Stimulated activated CD4-positive, alpha-beta T cell treated with anti-CD3 and anti-CD28 coated beads, Interleukin-12 subunit alpha, Interleukin-12 subunit beta, amount 100 ng/mL, for 48 hours (primary cell): ENCODE measurements at regions not wholly inside any gene's neighbourhood (a gene's known extent, or its start where the extent isn't known, plus 50 kb on each side); places are given as distances from the start of the nearest gene placed in this dataset.
"Not testable (repeated sequence)": the region's sequence is repeated elsewhere in the genome, so short reads cannot be mapped to it uniquely, and the experiment has no call there.

Experiments
- DNase-seq, 3 donors: peaks; one replicate each; pipeline ENCODE4 v3.0.0-alpha.2; 2020; ENCODE audit warnings: low read depth in 2 of 3, low spot score in 1 of 3

GRCh38 chrX:16067886-16068515 lies 55.4 kb upstream of the GRPR start:
- DNase-seq: no peak

- DNase-seq: no peak
Measured at GRCh38 chrX:16063921-16064320, 59.4 kb upstream of the GRPR start.

GRCh38 chrX:16063141-16063540 lies 60.2 kb upstream of the GRPR start:
- no peak for DNase-seq

GRCh38 chrX:16061296-16061695 lies 62.1 kb upstream of the GRPR start:
- no peak for DNase-seq

- DNase-seq: no peak
Measured at GRCh38 chrX:16060252-16060651, 63.1 kb upstream of the GRPR start.

- not testable (repeated sequence) for DNase-seq
Measured at GRCh38 chrX:16049126-16049525, 74.2 kb upstream of the GRPR start.

GRCh38 chrX:16042980-16043379 lies 80.4 kb upstream of the GRPR start:
- no peak for DNase-seq

GRCh38 chrX:16039834-16040233 lies 83.5 kb upstream of the GRPR start:
- DNase-seq: no peak

- DNase-seq: no peak
Measured at GRCh38 chrX:16039363-16039762, 84.0 kb upstream of the GRPR start.

- DNase-seq: no peak
Measured at GRCh38 chrX:16033331-16033730, 90.0 kb upstream of the GRPR start.

- DNase-seq: no peak
Measured at GRCh38 chrX:16028576-16028975, 94.8 kb upstream of the GRPR start.

GRCh38 chrX:16023790-16024734 lies 99.3 kb upstream of the GRPR start:
- no peak for DNase-seq

- no peak for DNase-seq
Measured at GRCh38 chrX:16022580-16023200, 100.7 kb upstream of the GRPR start.

- DNase-seq: no peak
Measured at GRCh38 chrX:16018291-16018690, 105.1 kb upstream of the GRPR start.

GRCh38 chrX:16014171-16014570 lies 109.2 kb upstream of the GRPR start:
- DNase-seq: no peak

- no peak for DNase-seq
Measured at GRCh38 chrX:16012250-16012649, 111.1 kb upstream of the GRPR start.

- no peak for DNase-seq
Measured at GRCh38 chrX:16005917-16006316, 117.4 kb upstream of the GRPR start.

- no peak for DNase-seq
Measured at GRCh38 chrX:16002185-16002584, 121.2 kb upstream of the GRPR start.

GRCh38 chrX:15998350-15998749 lies 125.0 kb upstream of the GRPR start:
- no peak for DNase-seq

GRCh38 chrX:15989716-15990115 lies 133.6 kb upstream of the GRPR start:
- DNase-seq: no peak

- DNase-seq: no peak
Measured at GRCh38 chrX:15988661-15989603, 134.3 kb upstream of the AP1S2 start.
